C4-2B (cell line): ENCODE measurements at regions not wholly inside any gene's neighbourhood (a gene's known extent, or its start where the extent isn't known, plus 50 kb on each side); places are given as distances from the start of the nearest gene placed in this dataset.

Source experiments
- ZFX ChIP-seq: fragments of 450-650 bp; IDR thresholded peaks from 2 replicates; pipeline ENCODE4 v1.6.1; 2017
- TF ChIP-seq, protein P1 (sequence below): fragments of 450-650 bp; conservative IDR thresholded peaks from 2 replicates; pipeline ENCODE4 v1.5.1; 2017; ENCODE audit warnings: mild to moderate bottlenecking

DNA sequence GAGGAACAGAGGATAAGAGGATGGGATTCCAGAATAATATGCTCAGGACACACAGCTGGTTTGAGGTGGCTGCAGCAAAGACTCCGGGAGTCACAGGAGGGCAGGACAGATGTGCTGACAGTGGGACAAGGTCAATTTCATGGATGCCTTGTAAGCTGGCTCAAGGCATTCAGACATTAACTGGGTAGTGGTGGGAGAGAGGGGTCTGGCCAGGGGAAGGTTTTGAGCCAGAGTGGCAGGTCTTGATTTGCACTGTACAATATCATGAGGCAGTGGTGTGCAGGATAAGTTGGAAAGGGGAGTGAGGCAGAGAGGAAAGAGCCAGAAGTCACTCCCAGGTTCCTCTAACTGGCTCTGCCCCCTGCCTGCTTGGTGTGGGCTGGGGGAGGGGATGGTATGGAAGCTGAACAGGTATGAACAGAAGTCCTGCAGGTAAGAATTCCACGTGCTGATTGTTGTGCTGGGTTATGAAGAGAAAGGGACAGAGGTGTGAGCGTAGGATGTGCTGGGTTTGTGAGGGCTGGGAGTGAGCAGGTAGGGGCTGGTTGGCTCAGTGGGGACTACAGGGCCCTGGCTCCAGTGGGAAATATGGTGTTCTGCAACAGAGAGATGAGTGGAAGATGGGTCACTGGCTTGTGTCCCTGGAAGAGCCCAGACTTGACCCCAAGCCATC lies 141.7 kb upstream of the COPS8 start:
- TF ChIP-seq, protein P1, sequence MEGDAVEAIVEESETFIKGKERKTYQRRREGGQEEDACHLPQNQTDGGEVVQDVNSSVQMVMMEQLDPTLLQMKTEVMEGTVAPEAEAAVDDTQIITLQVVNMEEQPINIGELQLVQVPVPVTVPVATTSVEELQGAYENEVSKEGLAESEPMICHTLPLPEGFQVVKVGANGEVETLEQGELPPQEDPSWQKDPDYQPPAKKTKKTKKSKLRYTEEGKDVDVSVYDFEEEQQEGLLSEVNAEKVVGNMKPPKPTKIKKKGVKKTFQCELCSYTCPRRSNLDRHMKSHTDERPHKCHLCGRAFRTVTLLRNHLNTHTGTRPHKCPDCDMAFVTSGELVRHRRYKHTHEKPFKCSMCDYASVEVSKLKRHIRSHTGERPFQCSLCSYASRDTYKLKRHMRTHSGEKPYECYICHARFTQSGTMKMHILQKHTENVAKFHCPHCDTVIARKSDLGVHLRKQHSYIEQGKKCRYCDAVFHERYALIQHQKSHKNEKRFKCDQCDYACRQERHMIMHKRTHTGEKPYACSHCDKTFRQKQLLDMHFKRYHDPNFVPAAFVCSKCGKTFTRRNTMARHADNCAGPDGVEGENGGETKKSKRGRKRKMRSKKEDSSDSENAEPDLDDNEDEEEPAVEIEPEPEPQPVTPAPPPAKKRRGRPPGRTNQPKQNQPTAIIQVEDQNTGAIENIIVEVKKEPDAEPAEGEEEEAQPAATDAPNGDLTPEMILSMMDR, result no peak
- no peak for TF ChIP-seq ZFX
